GF-D8 (cell line): ENCODE measurements at regions not wholly inside any gene's neighbourhood (a gene's known extent, or its start where the extent isn't known, plus 50 kb on each side); places are given as distances from the start of the nearest gene placed in this dataset.

ENCODE experiments used
- DNase-seq: peaks from one replicate; lab custom pipeline; 2025; lab: John Stamatoyannopoulos, UW

- DNase-seq, result no peak
These were observed 187.1 kb upstream of the CDKN3 start for GRCh38 chr14:54209511-54210250.

GRCh38 chr14:54211551-54212308 is 185.1 kb upstream of the CDKN3 start:
- no peak for DNase-seq

GRCh38 chr14:54213536-54213935 is 183.3 kb upstream of the CDKN3 start:
- no peak for DNase-seq

GRCh38 chr14:54216827-54217226 is 180.0 kb upstream of the CDKN3 start:
- DNase-seq, result no peak

GRCh38 chr14:54219261-54220070 is 177.3 kb upstream of the CDKN3 start:
- no peak for DNase-seq

GRCh38 chr14:54220071-54220703 is 176.6 kb upstream of the CDKN3 start:
- no peak for DNase-seq

GRCh38 chr14:54220704-54221431 is 175.9 kb upstream of the CDKN3 start:
- no peak for DNase-seq

GRCh38 chr14:54221432-54221803 is 175.4 kb upstream of the CDKN3 start:
- DNase-seq, result no peak

GRCh38 chr14:54221971-54222370 is 174.8 kb upstream of the CDKN3 start:
- no peak for DNase-seq

- no peak for DNase-seq
These were observed 172.9 kb upstream of the CDKN3 start for GRCh38 chr14:54223831-54224402.

- no peak for DNase-seq
These were observed 171.2 kb upstream of the CDKN3 start for GRCh38 chr14:54225457-54226060.

- DNase-seq, result no peak
These were observed 170.7 kb upstream of the CDKN3 start for GRCh38 chr14:54226103-54226502.

- DNase-seq, result no peak
These were observed 170.2 kb upstream of the CDKN3 start for GRCh38 chr14:54226558-54226957.

GRCh38 chr14:54229136-54229535 is 167.7 kb upstream of the CDKN3 start:
- DNase-seq, result no peak

- DNase-seq, result no peak
These were observed 166.2 kb upstream of the CDKN3 start for GRCh38 chr14:54230645-54231044.

- DNase-seq, result no peak
These were observed 164.1 kb upstream of the CDKN3 start for GRCh38 chr14:54232735-54233134.

- no peak for DNase-seq
These were observed 155.3 kb upstream of the CDKN3 start for GRCh38 chr14:54241517-54241916.

- no peak for DNase-seq
These were observed 145.5 kb upstream of the CDKN3 start for GRCh38 chr14:54251356-54251755.

GRCh38 chr14:54252072-54252730 is 144.6 kb upstream of the CDKN3 start:
- no peak for DNase-seq
